K562 (cell line): ENCODE measurements at regions not wholly inside any gene's neighbourhood (a gene's known extent, or its start where the extent isn't known, plus 50 kb on each side); places are given as distances from the start of the nearest gene placed in this dataset.

Source experiments
- HINFP ChIP-seq: fragments of 450-650 bp; conservative IDR thresholded peaks from 2 replicates; pipeline ENCODE4 v1.6.1; 2016; ENCODE audit warnings: missing genetic modification characterization, low read depth, mild to moderate bottlenecking, control low read depth, missing compliant biosample characterization
- HNRNPUL1 ChIP-seq: fragments of 200-400 bp; formaldehyde crosslinking; IDR thresholded peaks from 2 replicates; pipeline ENCODE4 v1.6.1; 2017; ENCODE audit warnings: low read length
- KLF10 ChIP-seq: fragments of 250-450 bp; sonication (Bioruptor Pico); IDR thresholded peaks from 2 replicates; pipeline ENCODE4 v1.6.1; 2021; ENCODE audit warnings: matching md5 sums
- MCM5 ChIP-seq: fragments of 450-650 bp; IDR thresholded peaks from 2 replicates; pipeline ENCODE4 v1.6.1; 2016; ENCODE audit warnings: low read depth
- MYC ChIP-seq, 2 experiments: fragments of 250-450 bp in 1 of 2; sonication (Bioruptor Pico) in 1 of 2; IDR thresholded peaks; 2 replicates each; pipeline versions ENCODE4 v1.5.1 to v1.6.1; 2012 to 2021; ENCODE audit warnings: low read depth in 2 of 2, borderline replicate concordance in 1 of 2, improper control_type of control experiment in 1 of 2, low read length in 1 of 2, mild to moderate bottlenecking in 1 of 2, moderate library complexity in 1 of 2
- SAFB2 ChIP-seq: fragments of 200-400 bp; formaldehyde crosslinking; IDR thresholded peaks from 2 replicates; pipeline ENCODE4 v1.6.1; 2018; ENCODE audit warnings: borderline replicate concordance, low read length, low read depth, moderate library complexity; ENCODE audit not compliant: severe bottlenecking
- SMAD1 ChIP-seq: fragments of 150-350 bp; IDR thresholded peaks from 2 replicates; pipeline ENCODE4 v1.6.1; 2014; ENCODE audit warnings: low read length, low read depth; ENCODE audit not compliant: partially characterized antibody
- SMARCB1 ChIP-seq: IDR thresholded peaks from 2 replicates; pipeline ENCODE4 v1.6.1; 2011; ENCODE audit warnings: improper control_type of control experiment, low read depth; ENCODE audit not compliant: insufficient read length
- SRSF7 ChIP-seq: fragments of 200-400 bp; formaldehyde crosslinking; optimal IDR thresholded peaks from 2 replicates; pipeline ENCODE3; 2017; ENCODE audit warnings: mild to moderate bottlenecking, low read depth, low read length
- STAT5A ChIP-seq: IDR thresholded peaks from 2 replicates; pipeline ENCODE4 v1.6.1; 2012; ENCODE audit warnings: low read length, inconsistent platforms, borderline replicate concordance
- TCF7 ChIP-seq: sonication (generic); IDR thresholded peaks from 2 replicates; pipeline ENCODE4 v1.6.1; 2016; ENCODE audit warnings: antibody characterized with exemption, borderline replicate concordance
- U2AF1 ChIP-seq: fragments of 200-400 bp; formaldehyde crosslinking; optimal IDR thresholded peaks from 2 replicates; pipeline ENCODE3; 2017; ENCODE audit warnings: mild to moderate bottlenecking, low read depth, low read length, moderate library complexity
- ZNF143 ChIP-seq: sonication (generic); formaldehyde crosslinking; IDR thresholded peaks from 2 replicates; pipeline ENCODE4 v1.9.0; 2022; ENCODE audit warnings: mild to moderate bottlenecking, missing genetic modification reagents
- ZNF431 ChIP-seq: sonication (generic); formaldehyde crosslinking; IDR thresholded peaks from 2 replicates; pipeline ENCODE4 v1.8.0; 2022; ENCODE audit warnings: mild to moderate bottlenecking, missing genetic modification reagents
- ZZZ3 ChIP-seq: fragments of 450-650 bp; IDR thresholded peaks from 2 replicates; pipeline ENCODE4 v1.6.1; 2016; ENCODE audit warnings: antibody characterized with exemption, mild to moderate bottlenecking, moderate library complexity
- TF ChIP-seq, protein P1 (sequence below), 2 experiments: fragments of 450-650 bp in 1 of 2; IDR thresholded peaks; 2 replicates each; pipeline ENCODE4 v1.6.1; 2011 to 2017; ENCODE audit warnings: low read depth in 2 of 2, antibody characterized with exemption in 1 of 2, borderline replicate concordance in 1 of 2, low read length in 1 of 2, mild to moderate bottlenecking in 1 of 2, mixed read lengths in 1 of 2; ENCODE audit not compliant: control insufficient read depth in 1 of 2
- TF ChIP-seq, protein P2 (sequence below): fragments of 450-650 bp; formaldehyde crosslinking; IDR thresholded peaks from 2 replicates; pipeline ENCODE4 v1.4.0; 2022; ENCODE audit warnings: missing genetic modification characterization
- TF ChIP-seq, protein P3 (sequence below), 2 experiments: IDR thresholded peaks in 1 of 2; conservative IDR thresholded peaks in 1 of 2; 2 replicates each; pipeline ENCODE4 v1.6.1; 2016; ENCODE audit warnings: low read depth in 2 of 2, mild to moderate bottlenecking in 1 of 2, missing compliant biosample characterization in 1 of 2, missing genetic modification characterization in 1 of 2, moderate library complexity in 1 of 2

GRCh38 chr3:128547368-128547987, 54.5 kb upstream of the GATA2 start (continued):
- TF ChIP-seq HINFP = no peak
- no peak; the same call in 1 of the 2 replicates for TF ChIP-seq STAT5A
- peak; percentile 71; the same call in 1 of the 2 replicates for TF ChIP-seq MYC (IDR thresholded peaks at IDR 0.05; ENCODE audit: low read depth, low read length)
- TF ChIP-seq MYC (CRISPR knock-in tag; IDR thresholded peaks at IDR 0.05; ENCODE audit: borderline replicate concordance, low read depth) = no peak
- TF ChIP-seq KLF10 (CRISPR knock-in tag) = no peak
- TF ChIP-seq, protein P1, sequence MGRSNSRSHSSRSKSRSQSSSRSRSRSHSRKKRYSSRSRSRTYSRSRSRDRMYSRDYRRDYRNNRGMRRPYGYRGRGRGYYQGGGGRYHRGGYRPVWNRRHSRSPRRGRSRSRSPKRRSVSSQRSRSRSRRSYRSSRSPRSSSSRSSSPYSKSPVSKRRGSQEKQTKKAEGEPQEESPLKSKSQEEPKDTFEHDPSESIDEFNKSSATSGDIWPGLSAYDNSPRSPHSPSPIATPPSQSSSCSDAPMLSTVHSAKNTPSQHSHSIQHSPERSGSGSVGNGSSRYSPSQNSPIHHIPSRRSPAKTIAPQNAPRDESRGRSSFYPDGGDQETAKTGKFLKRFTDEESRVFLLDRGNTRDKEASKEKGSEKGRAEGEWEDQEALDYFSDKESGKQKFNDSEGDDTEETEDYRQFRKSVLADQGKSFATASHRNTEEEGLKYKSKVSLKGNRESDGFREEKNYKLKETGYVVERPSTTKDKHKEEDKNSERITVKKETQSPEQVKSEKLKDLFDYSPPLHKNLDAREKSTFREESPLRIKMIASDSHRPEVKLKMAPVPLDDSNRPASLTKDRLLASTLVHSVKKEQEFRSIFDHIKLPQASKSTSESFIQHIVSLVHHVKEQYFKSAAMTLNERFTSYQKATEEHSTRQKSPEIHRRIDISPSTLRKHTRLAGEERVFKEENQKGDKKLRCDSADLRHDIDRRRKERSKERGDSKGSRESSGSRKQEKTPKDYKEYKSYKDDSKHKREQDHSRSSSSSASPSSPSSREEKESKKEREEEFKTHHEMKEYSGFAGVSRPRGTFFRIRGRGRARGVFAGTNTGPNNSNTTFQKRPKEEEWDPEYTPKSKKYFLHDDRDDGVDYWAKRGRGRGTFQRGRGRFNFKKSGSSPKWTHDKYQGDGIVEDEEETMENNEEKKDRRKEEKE (IDR thresholded peaks at IDR 0.05; ENCODE audit: borderline replicate concordance in 1 of 2, control insufficient read depth in 1 of 2, low read depth in 2 of 2, low read length in 1 of 2) = peak in 1 of 2 experiments; percentile 59; a peak in 1 of 4 replicates
- TF ChIP-seq ZNF431 (CRISPR knock-in tag) = no peak
- TF ChIP-seq U2AF1 = no peak
- no peak for TF ChIP-seq TCF7
- TF ChIP-seq HNRNPUL1 = no peak
- TF ChIP-seq, protein P2, sequence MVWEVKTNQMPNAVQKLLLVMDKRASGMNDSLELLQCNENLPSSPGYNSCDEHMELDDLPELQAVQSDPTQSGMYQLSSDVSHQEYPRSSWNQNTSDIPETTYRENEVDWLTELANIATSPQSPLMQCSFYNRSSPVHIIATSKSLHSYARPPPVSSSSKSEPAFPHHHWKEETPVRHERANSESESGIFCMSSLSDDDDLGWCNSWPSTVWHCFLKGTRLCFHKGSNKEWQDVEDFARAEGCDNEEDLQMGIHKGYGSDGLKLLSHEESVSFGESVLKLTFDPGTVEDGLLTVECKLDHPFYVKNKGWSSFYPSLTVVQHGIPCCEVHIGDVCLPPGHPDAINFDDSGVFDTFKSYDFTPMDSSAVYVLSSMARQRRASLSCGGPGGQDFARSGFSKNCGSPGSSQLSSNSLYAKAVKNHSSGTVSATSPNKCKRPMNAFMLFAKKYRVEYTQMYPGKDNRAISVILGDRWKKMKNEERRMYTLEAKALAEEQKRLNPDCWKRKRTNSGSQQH (CRISPR knock-in tag) = no peak
- TF ChIP-seq MCM5 = no peak
- no peak for TF ChIP-seq ZZZ3
- TF ChIP-seq SMARCB1 = no peak
- no peak for TF ChIP-seq SRSF7
- no peak for TF ChIP-seq ZNF143 (CRISPR knock-in tag)
- no peak for TF ChIP-seq SAFB2
- TF ChIP-seq, protein P3, sequence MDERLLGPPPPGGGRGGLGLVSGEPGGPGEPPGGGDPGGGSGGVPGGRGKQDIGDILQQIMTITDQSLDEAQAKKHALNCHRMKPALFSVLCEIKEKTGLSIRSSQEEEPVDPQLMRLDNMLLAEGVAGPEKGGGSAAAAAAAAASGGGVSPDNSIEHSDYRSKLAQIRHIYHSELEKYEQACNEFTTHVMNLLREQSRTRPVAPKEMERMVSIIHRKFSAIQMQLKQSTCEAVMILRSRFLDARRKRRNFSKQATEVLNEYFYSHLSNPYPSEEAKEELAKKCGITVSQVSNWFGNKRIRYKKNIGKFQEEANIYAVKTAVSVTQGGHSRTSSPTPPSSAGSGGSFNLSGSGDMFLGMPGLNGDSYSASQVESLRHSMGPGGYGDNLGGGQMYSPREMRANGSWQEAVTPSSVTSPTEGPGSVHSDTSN (CRISPR knock-in tag; IDR thresholded peaks at IDR 0.05; ENCODE audit: low read depth) = no peak
- TF ChIP-seq, protein P3 (tag; conservative IDR thresholded peaks at IDR 0.05; ENCODE audit: low read depth) = peak; percentile 40; the same call in 1 of the 2 replicates
- no peak for TF ChIP-seq SMAD1
